Left hindlimb (tissue), 1 donor: ENCODE measurements at regions not wholly inside any gene's neighbourhood (a gene's known extent, or its start where the extent isn't known, plus 50 kb on each side); places are given as distances from the start of the nearest gene placed in this dataset.

Source experiments
- DNase-seq: peaks from one replicate; pipeline ENCODE4 v3.0.0-alpha.2; 2018

- peak; percentile 45 for DNase-seq
These were observed 150.2 kb downstream of the ACTBL2 start for GRCh38 chr5:57332361-57332760.

DNA sequence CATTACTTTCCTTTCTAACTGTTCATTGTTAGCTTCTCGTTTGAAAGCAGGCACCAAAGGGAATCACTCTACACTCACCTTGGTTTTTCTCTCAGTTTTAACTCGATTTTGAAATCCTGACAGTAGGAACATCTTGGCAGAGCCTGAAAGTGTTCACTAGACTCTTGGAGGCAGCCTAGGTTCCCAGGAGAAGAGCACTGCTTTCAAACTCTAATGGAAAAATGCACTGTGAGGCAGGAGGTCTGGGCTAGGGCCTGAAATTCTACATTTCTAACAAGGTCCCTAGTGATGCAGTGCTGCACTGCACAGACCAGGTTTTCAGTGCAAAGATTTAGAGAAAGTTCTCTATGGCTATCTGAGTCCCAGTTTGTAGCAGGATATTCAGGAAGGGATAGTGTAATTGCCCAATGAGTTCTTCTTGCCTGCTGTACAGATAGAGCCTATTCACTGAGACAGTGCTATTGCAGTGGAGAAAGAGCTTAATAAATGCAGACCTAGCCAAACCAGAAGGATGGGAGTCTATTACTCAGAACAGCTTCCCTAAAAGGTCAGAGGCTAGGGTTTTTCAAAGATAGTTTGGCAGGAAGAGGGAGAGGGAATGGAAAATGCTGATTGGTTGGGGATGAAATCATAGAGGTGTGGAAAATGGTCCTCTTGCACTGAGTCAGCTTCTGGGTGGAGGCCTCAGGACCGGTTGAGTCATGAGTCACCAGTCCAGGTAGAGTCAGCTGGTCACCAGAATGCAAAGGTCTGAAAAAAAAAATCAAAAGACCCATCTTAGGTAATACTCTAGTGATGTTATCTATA lies 153.9 kb downstream of the GPBP1 start:
- DNase-seq: no peak

- no peak for DNase-seq
These were observed 152.0 kb downstream of the GPBP1 start for GRCh38 chr5:57325678-57326397.

- peak; percentile 68 for DNase-seq
These were observed 151.0 kb downstream of the GPBP1 start for GRCh38 chr5:57324861-57325260.

- no peak for DNase-seq
These were observed 150.3 kb downstream of the GPBP1 start for GRCh38 chr5:57324181-57324580.

DNA sequence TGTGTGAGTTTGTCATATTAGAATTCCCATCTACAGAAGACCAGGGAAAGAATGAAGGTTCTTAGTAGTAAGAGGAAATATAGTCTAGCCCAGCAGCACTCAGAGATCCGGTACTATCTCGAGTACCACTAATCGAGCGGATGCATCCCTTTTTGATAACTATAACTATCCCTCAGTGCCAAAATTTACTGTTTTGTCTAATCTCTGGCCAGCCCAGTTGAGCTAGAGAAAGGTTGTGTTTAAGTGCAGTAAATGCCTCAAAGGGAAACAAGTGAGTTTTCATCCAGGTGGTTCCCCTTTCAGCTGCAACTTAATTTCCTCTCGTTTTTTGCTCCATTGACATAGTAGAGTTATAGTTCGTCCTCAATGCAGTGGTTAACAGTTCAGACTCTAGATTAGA lies 146.7 kb downstream of the GPBP1 start:
- no peak for DNase-seq

DNA sequence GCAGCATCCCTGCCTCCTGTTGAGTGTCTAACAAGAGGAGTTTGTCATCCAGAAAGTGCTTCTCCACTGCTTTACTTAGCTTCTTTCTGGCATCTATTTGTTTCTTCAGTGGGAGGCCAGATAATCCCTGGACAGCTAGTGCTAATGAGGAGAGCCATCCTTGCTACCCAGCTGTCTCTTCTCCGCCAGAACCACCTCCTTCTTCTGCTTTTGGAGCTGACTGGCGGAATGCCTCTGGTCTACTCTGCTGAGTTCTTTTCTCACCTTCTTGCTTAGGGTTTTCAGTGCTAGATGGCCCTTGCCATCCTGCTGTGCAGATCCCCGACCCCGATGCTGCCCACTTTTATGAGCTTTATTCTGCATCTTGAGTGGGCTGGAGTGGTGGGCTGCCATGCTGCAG lies 145.8 kb downstream of the GPBP1 start:
- DNase-seq: no peak

DNA sequence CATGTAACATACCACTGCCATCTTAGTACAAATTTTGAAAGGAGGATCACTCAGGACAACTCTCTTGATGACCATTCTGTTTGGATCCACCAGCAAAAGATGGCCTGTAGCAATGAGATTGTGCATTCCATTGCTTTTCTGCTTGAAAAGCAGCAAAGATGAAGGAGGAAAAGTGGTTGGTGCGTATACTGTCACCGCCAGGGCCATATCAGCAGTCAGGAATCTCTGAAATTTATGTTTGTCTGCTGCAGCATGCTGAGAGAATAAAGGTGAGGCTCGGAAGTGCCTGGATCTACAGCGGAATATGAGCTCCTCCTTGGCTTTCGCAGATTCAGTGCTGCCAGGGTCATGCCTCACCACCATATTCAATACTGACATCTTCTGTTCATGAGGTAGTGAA lies 144.4 kb downstream of the GPBP1 start:
- DNase-seq: no peak

DNA sequence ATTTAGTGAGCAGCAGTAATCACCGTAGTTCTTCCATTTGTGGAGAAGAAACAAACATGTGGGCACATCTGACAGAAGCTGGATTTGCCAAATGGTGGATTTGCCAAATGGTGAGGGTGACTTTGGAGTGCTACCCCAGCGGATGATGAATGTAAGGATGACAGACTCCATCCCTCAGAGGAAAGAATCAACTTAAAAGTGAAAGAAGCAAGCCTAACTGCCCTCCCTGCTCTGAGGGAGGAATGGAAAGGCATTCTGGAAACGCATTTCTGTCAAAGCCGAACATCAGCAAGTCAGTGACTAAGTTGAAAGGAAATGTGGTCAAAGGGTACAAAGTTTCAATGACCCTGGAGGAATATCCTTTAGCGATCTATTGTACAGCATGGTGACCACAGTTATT lies 143.5 kb downstream of the GPBP1 start:
- DNase-seq: no peak

DNA sequence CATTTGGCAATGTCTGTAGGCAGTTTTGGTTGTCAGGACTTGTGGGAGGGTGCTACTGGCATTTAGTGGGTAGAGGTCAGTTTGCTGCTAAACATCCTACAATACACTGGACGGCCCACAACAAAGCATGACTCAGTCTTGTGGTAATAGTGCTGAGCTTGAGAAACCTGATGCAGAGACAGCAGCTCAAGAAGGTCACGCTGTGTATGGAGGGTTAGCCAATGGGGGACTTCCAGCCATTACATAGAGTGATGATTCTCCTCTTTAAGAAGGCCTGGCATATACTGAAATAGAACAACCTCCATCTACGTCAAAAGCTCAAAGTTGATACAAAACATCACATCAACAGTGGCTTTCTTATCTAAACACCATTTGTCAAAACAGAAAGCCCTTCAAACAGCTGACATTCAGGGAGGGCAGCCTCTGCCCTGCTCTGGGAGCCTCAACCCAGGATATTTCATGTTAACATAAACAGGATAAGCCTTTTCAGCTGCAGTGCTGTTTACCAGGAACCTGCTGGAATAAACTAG lies 143.0 kb downstream of the GPBP1 start:
- no peak for DNase-seq

DNA sequence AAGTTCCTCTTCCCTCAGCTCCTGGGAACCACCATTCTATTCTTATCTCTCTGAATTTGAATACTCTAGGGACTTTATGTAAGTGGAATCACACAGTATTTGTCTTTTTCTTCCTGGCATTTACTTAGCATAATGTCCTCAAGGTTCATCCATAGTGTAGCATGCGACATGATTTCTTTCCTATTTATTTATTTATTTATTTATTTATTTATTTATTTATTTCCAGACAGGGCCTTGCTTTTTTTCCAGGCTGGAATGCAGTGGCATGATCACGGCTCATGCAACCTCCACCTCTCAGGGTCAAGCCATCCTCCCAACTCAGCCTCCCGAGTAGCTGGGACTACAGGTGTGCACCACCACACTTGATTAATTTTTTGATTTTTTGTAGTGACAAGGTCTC lies 142.1 kb downstream of the GPBP1 start:
- DNase-seq: no peak
